ENCODE measurements at regions not wholly inside any gene's neighbourhood (a gene's known extent, or its start where the extent isn't known, plus 50 kb on each side); places are given as distances from the start of the nearest gene placed in this dataset.

GRCh38 chr15:94875550-94875949 is 644.2 kb downstream of the MCTP2 start:
- no peak overlapping the region for H3K4me3 Mint-ChIP-seq
- no peaks in the 10 kb centered on the region for H3K4me1 Mint-ChIP-seq (ENCODE audit: low read depth)
- H3K27me3 Mint-ChIP-seq (ENCODE audit: low read depth): no peaks in the 10 kb centered on the region
- H3K27ac Mint-ChIP-seq: no peak overlapping the region
- H3K9me3 Mint-ChIP-seq: peaks cover 4% of the 10 kb centered on the region
- no peaks in the 10 kb centered on the region for H3K36me3 Mint-ChIP-seq (ENCODE audit: low read depth)

GRCh38 chr15:94877833-94878232 is 646.5 kb downstream of the MCTP2 start:
- H3K9me3 Mint-ChIP-seq: peaks cover 4% of the 10 kb centered on the region
- H3K4me1 Mint-ChIP-seq (ENCODE audit: low read depth): no peaks in the 10 kb centered on the region
- H3K36me3 Mint-ChIP-seq (ENCODE audit: low read depth): no peaks in the 10 kb centered on the region
- no peak overlapping the region for H3K27ac Mint-ChIP-seq
- no peak overlapping the region for H3K4me3 Mint-ChIP-seq
- H3K27me3 Mint-ChIP-seq (ENCODE audit: low read depth): no peaks in the 10 kb centered on the region

GRCh38 chr15:94882071-94882712 is 650.8 kb downstream of the MCTP2 start:
- Mint-ChIP-seq H3K27me3 (ENCODE audit: low read depth) (no peaks in the 10 kb centered on the region), H3K9me3 (peaks cover 4% of the 10 kb centered on the region), H3K27ac (no peak overlapping the region), H3K4me1 (ENCODE audit: low read depth) (no peaks in the 10 kb centered on the region), H3K4me3 (no peak overlapping the region), H3K36me3 (ENCODE audit: low read depth) (no peaks in the 10 kb centered on the region)

- H3K27ac Mint-ChIP-seq: no peak overlapping the region
- H3K4me1 Mint-ChIP-seq (ENCODE audit: low read depth): no peaks in the 10 kb centered on the region
- H3K4me3 Mint-ChIP-seq: no peak overlapping the region
- H3K36me3 Mint-ChIP-seq (ENCODE audit: low read depth): no peaks in the 10 kb centered on the region
- H3K27me3 Mint-ChIP-seq (ENCODE audit: low read depth): no peaks in the 10 kb centered on the region
- no peaks in the 10 kb centered on the region for H3K9me3 Mint-ChIP-seq
These were observed 656.0 kb downstream of the MCTP2 start for GRCh38 chr15:94887391-94887790.

GRCh38 chr15:94889153-94889552 is 657.8 kb downstream of the MCTP2 start:
- no peaks in the 10 kb centered on the region for H3K27me3 Mint-ChIP-seq (ENCODE audit: low read depth)
- no peak overlapping the region for H3K27ac Mint-ChIP-seq
- H3K9me3 Mint-ChIP-seq: no peaks in the 10 kb centered on the region
- no peaks in the 10 kb centered on the region for H3K4me1 Mint-ChIP-seq (ENCODE audit: low read depth)
- H3K36me3 Mint-ChIP-seq (ENCODE audit: low read depth): no peaks in the 10 kb centered on the region
- H3K4me3 Mint-ChIP-seq: no peak overlapping the region

GRCh38 chr15:94893091-94893490 is 661.7 kb downstream of the MCTP2 start:
- H3K27me3 Mint-ChIP-seq (ENCODE audit: low read depth): no peaks in the 10 kb centered on the region
- no peaks in the 10 kb centered on the region for H3K4me1 Mint-ChIP-seq (ENCODE audit: low read depth)
- no peak overlapping the region for H3K4me3 Mint-ChIP-seq
- no peaks in the 10 kb centered on the region for H3K36me3 Mint-ChIP-seq (ENCODE audit: low read depth)
- no peaks in the 10 kb centered on the region for H3K9me3 Mint-ChIP-seq
- H3K27ac Mint-ChIP-seq: no peak overlapping the region

- Mint-ChIP-seq H3K9me3 (no peaks in the 10 kb centered on the region), H3K27ac (no peak overlapping the region), H3K4me3 (no peak overlapping the region), H3K4me1 (ENCODE audit: low read depth) (no peaks in the 10 kb centered on the region), H3K27me3 (ENCODE audit: low read depth) (no peaks in the 10 kb centered on the region), H3K36me3 (ENCODE audit: low read depth) (no peaks in the 10 kb centered on the region)
These were observed 662.7 kb downstream of the MCTP2 start for GRCh38 chr15:94894056-94894455.

GRCh38 chr15:94909510-94909909 is 678.1 kb downstream of the MCTP2 start:
- Mint-ChIP-seq H3K27me3 (ENCODE audit: low read depth) (no peaks in the 10 kb centered on the region), H3K4me3 (no peak overlapping the region), H3K36me3 (ENCODE audit: low read depth) (no peaks in the 10 kb centered on the region), H3K27ac (no peak overlapping the region), H3K4me1 (ENCODE audit: low read depth) (no peaks in the 10 kb centered on the region), H3K9me3 (peaks cover 16% of the 10 kb centered on the region)

- Mint-ChIP-seq H3K27me3 (ENCODE audit: low read depth) (no peaks in the 10 kb centered on the region), H3K4me3 (no peak overlapping the region), H3K4me1 (ENCODE audit: low read depth) (no peaks in the 10 kb centered on the region), H3K27ac (no peak overlapping the region), H3K36me3 (ENCODE audit: low read depth) (no peaks in the 10 kb centered on the region), H3K9me3 (peaks cover 16% of the 10 kb centered on the region)
These were observed 678.8 kb downstream of the MCTP2 start for GRCh38 chr15:94910166-94910565.

- no peaks in the 10 kb centered on the region for H3K36me3 Mint-ChIP-seq (ENCODE audit: low read depth)
- no peaks in the 10 kb centered on the region for H3K4me1 Mint-ChIP-seq (ENCODE audit: low read depth)
- no peaks in the 10 kb centered on the region for H3K27me3 Mint-ChIP-seq (ENCODE audit: low read depth)
- H3K27ac Mint-ChIP-seq: no peak overlapping the region
- H3K4me3 Mint-ChIP-seq: no peak overlapping the region
- peaks cover 13% of the 10 kb centered on the region for H3K9me3 Mint-ChIP-seq
These were observed 681.4 kb downstream of the MCTP2 start for GRCh38 chr15:94912760-94913159.

- H3K27ac Mint-ChIP-seq: no peak overlapping the region
- no peaks in the 10 kb centered on the region for H3K27me3 Mint-ChIP-seq (ENCODE audit: low read depth)
- peaks cover 5% of the 10 kb centered on the region for H3K9me3 Mint-ChIP-seq
- H3K4me3 Mint-ChIP-seq: no peak overlapping the region
- H3K36me3 Mint-ChIP-seq (ENCODE audit: low read depth): no peaks in the 10 kb centered on the region
- no peaks in the 10 kb centered on the region for H3K4me1 Mint-ChIP-seq (ENCODE audit: low read depth)
These were observed 685.7 kb downstream of the MCTP2 start for GRCh38 chr15:94917068-94917467.

- H3K9me3 Mint-ChIP-seq: no peaks in the 10 kb centered on the region
- no peaks in the 10 kb centered on the region for H3K27me3 Mint-ChIP-seq (ENCODE audit: low read depth)
- H3K4me1 Mint-ChIP-seq (ENCODE audit: low read depth): no peaks in the 10 kb centered on the region
- no peak overlapping the region for H3K27ac Mint-ChIP-seq
- no peak overlapping the region for H3K4me3 Mint-ChIP-seq
- H3K36me3 Mint-ChIP-seq (ENCODE audit: low read depth): no peaks in the 10 kb centered on the region
These were observed 690.6 kb downstream of the MCTP2 start for GRCh38 chr15:94921936-94922335.

- H3K27ac Mint-ChIP-seq: no peak overlapping the region
- no peaks in the 10 kb centered on the region for H3K27me3 Mint-ChIP-seq (ENCODE audit: low read depth)
- no peak overlapping the region for H3K4me3 Mint-ChIP-seq
- no peaks in the 10 kb centered on the region for H3K36me3 Mint-ChIP-seq (ENCODE audit: low read depth)
- H3K9me3 Mint-ChIP-seq: no peaks in the 10 kb centered on the region
- H3K4me1 Mint-ChIP-seq (ENCODE audit: low read depth): no peaks in the 10 kb centered on the region
These were observed 692.7 kb downstream of the MCTP2 start for GRCh38 chr15:94924057-94924456.

GRCh38 chr15:94924971-94925598 is 693.7 kb downstream of the MCTP2 start:
- Mint-ChIP-seq H3K36me3 (ENCODE audit: low read depth) (no peaks in the 10 kb centered on the region), H3K4me1 (ENCODE audit: low read depth) (no peaks in the 10 kb centered on the region), H3K27me3 (ENCODE audit: low read depth) (no peaks in the 10 kb centered on the region), H3K27ac (no peak overlapping the region), H3K4me3 (no peak overlapping the region), H3K9me3 (no peaks in the 10 kb centered on the region)

- no peaks in the 10 kb centered on the region for H3K36me3 Mint-ChIP-seq (ENCODE audit: low read depth)
- no peak overlapping the region for H3K27ac Mint-ChIP-seq
- H3K9me3 Mint-ChIP-seq: no peaks in the 10 kb centered on the region
- H3K4me1 Mint-ChIP-seq (ENCODE audit: low read depth): no peaks in the 10 kb centered on the region
- no peaks in the 10 kb centered on the region for H3K27me3 Mint-ChIP-seq (ENCODE audit: low read depth)
- no peak overlapping the region for H3K4me3 Mint-ChIP-seq
These were observed 694.3 kb downstream of the MCTP2 start for GRCh38 chr15:94925680-94926079.
